GM21367 (cell line): ENCODE measurements at regions not wholly inside any gene's neighbourhood (a gene's known extent, or its start where the extent isn't known, plus 50 kb on each side); places are given as distances from the start of the nearest gene placed in this dataset.

Experiments
- ATAC-seq: cut with Tn5 transposase; IDR thresholded peaks from one replicate; pipeline ENCODE4 v1.9.1; 2021; ENCODE audit not compliant: unreplicated experiment

- ATAC-seq, result no peak
Measured at GRCh38 chr11:116449522-116449921, 323.3 kb downstream of the BUD13 start.

DNA sequence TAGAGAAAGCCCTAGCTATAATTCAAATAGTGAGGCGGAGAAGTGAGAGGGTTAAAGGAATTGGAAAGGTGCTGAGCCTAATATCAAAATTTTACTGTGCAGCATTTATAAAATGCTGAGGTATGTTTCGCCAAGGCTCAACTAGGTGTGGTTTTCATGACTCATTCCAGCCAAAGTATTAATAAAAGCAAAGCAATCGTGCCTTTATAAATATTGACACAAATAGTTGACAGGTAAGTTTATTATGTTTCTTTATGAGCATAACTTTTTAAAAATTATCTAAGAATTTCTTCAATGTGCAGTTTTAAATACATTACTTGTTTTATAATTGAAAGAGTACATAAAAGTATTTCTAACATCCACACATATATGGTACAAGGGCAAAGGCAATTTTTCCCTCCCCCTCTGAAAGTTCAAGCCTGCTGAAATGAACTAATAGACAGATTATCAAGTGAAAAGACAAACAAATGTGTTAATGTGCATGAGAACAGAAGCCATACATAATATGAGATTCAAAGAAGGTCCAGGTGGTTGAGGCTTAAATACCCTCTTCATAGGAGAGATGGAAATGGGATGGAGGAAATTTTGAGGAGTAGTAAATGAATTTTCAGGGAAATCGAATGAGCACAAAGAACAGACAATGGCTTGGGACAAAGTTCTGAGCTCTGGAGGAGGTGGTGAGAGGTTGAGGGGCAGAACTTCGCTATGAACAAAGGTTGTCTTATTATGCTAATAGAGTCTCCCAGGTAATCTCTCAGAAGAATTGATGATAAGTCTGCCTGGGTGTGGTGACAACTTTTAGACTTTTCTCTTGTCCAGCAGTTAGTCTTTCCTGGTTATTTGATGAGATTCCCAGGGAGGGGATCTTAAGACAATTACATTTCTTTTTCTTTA lies 326.5 kb downstream of the BUD13 start:
- ATAC-seq, result no peak

DNA sequence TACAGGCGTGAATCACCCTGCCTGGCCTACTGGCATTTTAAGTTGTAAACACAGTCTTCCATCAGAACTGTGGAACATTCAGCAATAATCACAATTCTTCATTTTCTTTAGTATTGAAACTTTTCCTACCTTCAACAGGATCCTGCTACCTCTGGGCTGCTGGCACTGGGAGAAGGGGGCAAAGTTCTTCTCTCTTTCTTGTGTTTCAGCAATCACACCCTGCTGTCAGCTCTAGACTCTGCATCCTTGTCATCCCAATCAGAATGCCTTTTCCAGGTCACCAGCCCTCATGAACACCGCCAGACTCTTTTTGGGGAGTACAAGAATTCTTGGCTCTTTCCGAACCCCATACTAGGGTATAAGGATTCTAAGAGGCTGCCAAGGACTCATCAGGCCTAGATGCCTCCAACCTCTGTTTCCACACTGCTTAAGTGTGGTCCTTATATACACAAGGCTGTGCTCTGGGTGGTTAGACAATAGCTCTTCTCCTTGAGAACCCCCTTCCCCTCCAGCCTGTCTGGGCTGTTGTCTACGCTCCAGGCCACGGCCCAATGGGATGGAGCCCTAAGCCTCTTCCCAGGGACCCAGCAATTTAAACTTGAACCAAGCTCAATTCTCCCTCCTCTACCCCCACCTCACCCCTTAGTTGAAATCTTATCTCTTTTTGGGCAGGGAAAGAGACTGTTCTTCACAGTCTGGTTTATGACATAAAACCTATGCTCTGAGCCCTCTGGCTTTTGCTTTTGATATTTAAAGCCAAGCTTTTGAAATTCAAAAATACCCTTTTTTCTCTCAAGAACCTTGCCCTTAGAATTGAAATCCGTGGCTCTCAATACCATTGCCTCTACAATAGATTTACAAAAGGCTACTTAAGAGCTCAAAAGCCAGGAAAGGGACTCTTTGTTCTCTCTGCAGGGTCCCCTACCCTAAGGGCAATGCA lies 327.4 kb downstream of the BUD13 start:
- no peak for ATAC-seq

DNA sequence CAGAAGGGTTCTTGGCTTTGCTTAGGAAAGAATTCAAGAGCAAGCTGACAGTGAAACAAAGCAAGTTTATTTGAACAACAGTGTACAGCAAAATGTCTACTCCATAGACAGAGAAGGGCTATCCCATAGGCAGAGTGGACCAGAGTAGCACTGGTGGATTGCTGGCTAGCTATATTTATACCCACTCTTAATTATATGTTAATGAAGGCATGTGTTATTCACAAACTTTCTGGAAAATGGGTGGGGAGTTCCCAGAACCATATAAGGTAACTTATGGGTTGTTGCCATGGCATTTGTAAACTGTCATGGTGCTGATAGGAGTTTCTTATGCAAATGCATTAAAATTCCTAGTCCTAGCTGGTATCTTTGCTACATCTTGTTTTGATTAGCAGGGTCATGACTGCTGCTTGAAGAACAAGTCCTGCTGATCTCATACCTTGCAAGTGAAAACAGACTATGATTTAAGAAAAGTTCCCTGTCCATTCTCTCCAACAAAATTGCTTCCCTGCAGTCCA lies 330.5 kb downstream of the BUD13 start:
- no peak for ATAC-seq

DNA sequence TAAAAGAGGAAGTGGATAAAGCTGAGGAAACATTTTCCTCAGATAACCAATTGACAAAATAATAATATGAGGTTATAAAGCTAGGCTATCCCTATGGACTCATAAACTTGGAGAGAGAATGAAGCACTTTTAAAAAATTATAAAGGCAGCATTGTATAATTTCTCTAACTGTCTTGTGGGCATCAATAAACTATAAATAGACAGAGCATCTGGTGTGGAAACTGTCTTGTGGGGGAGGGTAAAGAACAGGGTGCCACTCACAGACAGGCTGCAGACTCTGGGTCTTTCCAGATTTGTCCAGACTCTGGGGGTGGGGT lies 333.5 kb downstream of the BUD13 start:
- ATAC-seq, result no peak

DNA sequence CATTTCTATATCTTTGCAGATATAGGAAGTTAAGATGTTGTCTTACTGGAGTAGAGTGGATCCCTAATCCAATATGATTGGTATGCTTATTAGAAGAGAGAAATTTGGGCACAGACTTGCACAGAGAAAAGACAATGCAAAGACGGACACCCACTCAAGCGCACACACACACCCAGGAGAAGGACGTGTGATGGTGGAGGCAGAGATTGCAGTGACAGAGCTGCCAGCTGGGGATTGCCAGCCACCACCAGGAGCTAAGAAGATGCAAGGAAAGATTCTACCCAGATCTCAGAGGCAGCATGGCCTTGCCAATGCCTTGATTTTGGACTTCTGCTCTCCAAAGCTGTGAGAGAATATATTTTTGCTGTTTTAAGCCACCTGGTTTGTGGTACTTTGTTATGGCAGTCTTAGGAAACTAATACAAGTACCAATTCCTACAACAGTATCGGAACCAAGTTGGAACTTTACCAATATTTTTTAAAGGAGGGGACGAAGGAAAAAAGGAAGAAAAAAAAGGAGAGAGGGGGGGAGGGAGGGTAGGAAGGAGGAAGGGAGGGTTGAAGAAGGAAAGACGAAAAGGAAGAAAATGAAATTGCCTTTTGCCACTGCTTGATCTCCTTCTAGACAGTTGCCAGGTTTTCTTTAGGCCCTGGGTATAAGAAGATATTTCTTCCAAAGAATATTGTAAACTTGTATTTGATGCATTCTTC lies 334.0 kb downstream of the BUD13 start:
- no peak for ATAC-seq

- no peak for ATAC-seq
Measured at GRCh38 chr11:116434986-116435385, 337.8 kb downstream of the BUD13 start.

- ATAC-seq, result no peak
Measured at GRCh38 chr11:116432301-116432700, 340.5 kb downstream of the BUD13 start.

DNA sequence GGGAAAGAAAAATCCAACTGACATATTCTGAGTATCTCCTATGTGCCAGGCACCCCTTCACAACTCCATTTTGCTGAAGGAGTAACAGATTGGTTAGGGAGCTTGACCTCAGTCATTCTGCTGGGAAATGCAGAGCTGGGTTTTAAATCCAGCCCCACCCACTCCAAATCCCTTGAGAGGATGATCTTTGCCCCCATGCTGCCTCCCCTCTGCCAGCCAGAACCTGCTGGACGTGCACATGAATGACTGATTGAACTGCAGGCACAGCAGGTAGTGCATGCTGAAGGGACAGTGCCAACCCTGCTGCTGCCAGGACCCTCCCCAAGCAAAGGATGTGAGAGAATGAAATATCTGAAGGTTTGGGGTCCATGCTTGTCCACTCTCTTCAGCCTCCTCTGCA lies 340.9 kb downstream of the BUD13 start:
- ATAC-seq, result no peak

- no peak for ATAC-seq
Measured at GRCh38 chr11:116428638-116428975, 344.2 kb downstream of the BUD13 start.

DNA sequence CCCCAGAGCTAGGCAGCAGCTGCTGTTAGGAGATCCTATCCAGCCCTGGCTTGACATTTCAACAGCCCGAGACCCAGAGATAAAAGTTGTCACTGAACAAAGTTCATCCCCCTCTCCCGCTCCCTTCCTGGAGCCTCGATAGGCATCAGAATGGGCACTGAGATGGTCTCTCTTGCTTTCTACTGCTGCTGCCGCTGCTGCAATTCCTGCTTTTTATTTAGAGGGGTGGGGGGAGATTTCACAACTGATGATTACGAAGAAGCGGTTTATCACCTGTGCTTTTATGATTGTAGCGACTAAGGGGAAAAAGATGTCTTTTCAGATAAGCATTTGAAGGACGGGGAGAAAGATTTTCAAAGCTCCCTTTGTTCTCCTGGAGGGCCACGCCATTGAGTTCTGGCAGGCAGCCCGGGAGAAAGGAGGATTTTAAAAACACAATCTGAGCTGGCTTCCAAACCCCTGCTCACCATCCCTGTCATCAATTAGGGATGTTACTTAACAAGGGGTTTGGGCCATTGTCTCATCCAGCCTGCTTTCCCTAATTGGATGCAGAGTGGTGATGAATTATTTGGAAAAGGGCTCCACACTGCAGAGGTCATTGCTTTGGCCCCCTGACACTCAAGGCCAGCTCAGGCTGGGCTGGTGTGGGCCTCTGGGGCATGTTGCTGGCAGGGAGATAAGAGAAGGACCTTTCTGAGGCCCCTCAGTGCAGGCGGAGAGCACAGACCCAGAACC lies 344.7 kb downstream of the BUD13 start:
- ATAC-seq, result no peak

- ATAC-seq, result no peak
Measured at GRCh38 chr11:116427337-116427902, 345.4 kb downstream of the BUD13 start.

GRCh38 chr11:116426761-116427160 lies 346.0 kb downstream of the BUD13 start:
- ATAC-seq, result no peak

GRCh38 chr11:116424615-116425261 lies 348.0 kb downstream of the BUD13 start:
- no peak for ATAC-seq

GRCh38 chr11:116422956-116423600 lies 349.7 kb downstream of the BUD13 start:
- no peak for ATAC-seq

DNA sequence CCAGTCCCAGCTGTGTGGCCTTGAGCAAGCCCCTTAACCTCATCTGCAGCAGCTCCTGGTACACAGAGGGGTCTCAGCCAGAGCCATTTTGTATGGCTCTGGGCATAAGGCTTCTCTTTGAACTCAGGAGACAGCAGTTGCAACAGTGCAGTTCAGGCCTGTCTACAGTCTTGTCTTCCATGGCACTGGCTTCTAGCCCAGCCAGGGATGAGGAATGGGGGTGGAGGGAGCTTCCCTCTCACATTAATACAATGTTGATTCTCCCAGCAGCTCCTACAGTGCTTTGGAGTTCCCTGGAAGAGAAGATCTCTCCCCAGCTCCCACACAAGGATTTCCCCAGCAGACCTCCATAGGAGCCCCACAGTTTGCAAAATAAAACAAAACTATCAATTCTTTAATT lies 350.2 kb downstream of the BUD13 start:
- ATAC-seq, result no peak

GRCh38 chr11:116421529-116422185 lies 351.1 kb downstream of the BUD13 start:
- ATAC-seq, result no peak

GRCh38 chr11:116420770-116421528 lies 351.8 kb downstream of the BUD13 start:
- ATAC-seq, result no peak
